Muscle of arm (tissue), 1 donor: ENCODE measurements at regions not wholly inside any gene's neighbourhood (a gene's known extent, or its start where the extent isn't known, plus 50 kb on each side); places are given as distances from the start of the nearest gene placed in this dataset.
"Not testable (repeated sequence)": the region's sequence is repeated elsewhere in the genome, so short reads cannot be mapped to it uniquely, and the experiment has no call there.

Source experiments
- DNase-seq: peaks from one replicate; pipeline ENCODE4 v3.0.0-alpha.2; 2013

DNA sequence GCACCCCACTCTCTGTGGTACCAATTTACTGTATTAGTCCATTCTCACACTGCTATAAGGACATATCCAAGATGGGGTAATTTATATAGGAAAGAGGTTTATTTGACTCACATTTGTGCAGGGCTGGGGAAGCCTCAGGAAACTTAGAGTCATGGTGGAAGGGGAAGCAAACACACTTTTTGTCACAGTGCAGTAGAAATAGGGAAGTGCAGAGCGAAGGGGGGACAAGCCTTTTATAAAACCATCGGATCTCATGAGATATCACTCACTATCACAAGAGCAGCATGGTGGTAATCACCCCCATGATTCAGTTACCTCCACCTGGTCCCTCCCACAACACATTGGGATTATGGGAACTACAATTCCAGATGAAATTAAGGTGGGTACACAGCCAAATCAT, 766.9 kb upstream of the PCDH10 start:
- DNase-seq, result no peak

DNA sequence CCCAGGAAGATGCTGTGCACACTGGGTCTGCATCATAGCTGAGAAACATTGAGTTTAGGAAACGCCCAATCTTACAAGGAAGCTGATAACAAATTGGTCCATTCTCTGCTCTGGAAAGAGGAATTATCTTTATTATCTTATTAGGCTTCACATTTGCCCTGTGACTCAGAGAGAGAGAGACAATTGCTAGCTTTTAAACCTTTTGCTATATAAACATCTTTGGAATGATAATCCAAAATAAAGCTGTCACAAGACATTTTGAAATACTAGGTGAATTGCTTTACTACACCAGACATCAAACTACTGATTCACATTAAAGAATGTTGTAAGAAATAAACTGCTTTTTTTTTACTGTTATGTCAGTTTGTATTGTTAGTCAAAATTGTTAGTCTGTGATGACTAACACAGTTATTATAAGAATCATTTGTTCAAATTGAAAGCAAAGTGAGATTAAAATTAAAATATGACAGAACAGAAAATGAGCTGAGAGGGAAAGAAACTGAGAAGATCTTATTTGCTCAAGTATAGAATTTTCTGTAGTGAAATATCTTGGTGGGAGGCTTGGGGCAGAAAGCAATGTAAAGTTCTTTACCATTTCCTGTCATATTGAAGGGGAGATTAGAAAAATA, 765.4 kb upstream of the PCDH10 start:
- DNase-seq, result no peak

DNA sequence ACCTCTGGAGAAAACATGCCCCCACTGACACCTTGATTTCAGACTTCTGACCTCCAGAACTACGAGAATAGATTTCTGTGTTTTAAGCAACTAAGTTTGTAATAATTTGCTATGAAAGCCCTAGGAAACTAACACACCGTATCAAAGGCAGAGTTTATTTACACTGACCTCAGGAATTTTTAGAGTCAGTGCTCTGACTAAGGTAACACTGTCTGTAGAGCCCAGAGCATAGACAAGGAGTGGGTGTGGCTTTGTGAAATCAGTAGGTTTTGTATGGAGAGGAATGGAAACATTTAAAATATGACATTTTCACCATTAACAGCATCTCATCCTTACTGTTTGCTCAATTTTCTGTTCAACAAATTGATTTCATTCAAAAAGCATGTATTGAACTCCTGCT, 764.4 kb upstream of the PCDH10 start:
- no peak for DNase-seq

DNA sequence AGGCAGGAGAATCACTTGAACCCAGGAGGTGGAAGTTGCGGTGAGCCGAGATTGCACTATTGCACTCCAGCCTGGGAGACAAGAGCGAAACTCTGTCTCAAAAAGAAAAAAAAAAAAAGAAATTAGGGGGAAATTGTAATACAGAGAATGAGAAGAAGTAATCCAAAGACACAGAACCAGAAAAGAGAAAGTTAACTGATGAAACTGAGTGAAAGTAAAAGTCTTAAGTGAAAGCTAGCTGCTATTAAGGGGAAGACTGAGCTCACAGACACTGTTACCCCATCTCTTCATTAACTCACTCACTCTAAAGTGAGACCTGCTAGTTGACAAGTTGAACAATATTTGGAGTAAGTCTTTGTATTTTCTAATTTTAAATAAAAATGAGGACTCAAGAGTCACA, 763.0 kb upstream of the PCDH10 start:
- DNase-seq, result no peak

DNA sequence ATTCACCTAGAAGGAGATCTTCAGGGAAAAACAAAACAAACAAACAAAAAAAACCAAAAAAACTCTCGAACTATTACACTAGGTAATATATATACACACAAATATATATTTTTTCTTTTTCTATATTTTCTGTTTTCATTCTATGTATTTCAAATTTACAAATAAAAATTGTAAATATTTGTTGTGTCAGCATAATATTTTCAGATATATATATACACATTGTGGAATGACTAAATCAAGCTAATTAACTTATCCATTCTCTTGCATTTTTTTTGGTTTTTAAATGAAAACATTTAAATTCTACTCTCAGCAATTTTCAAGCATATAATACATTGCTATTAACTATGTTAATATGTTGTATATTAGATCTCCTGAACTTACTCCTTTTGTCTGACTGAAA, 762.0 kb upstream of the PCDH10 start:
- no peak for DNase-seq

DNA sequence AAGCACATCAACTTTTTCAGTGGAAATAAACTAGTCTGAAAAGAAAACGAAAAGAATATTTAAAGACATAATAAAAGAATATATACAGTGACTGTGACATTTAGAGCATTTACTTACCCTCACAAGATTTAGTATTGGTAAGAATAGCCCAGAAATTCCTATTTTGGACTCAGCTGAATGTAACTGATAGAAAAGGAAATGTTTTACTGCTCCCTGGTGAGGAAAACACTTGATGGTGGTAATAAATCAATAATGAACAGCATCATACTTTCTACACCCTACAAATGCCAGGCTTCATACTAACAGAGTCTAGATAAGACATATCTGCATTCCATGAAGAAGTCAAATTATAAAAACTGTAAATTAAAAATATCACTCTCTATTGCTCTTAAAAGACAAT, 753.5 kb upstream of the PCDH10 start:
- DNase-seq, result no peak

DNA sequence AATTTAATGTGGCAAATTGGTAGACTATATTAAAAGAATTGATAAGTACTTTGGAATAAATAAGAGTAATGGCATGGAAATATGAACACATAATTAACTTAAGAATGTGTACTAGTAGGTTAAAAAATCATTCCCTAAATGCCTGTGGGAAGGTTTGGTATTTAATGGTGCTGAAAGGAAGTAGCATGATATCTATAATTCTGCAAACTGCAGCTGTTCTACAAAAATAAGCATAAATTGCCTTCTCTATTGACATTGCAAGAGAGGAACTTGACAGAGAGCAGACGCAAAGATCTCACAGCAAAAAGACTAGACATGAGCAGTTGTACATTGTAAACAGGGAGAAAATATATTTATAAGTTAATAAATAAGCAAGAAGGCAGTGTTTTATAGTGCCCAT, 752.5 kb upstream of the PCDH10 start:
- DNase-seq, result no peak

DNA sequence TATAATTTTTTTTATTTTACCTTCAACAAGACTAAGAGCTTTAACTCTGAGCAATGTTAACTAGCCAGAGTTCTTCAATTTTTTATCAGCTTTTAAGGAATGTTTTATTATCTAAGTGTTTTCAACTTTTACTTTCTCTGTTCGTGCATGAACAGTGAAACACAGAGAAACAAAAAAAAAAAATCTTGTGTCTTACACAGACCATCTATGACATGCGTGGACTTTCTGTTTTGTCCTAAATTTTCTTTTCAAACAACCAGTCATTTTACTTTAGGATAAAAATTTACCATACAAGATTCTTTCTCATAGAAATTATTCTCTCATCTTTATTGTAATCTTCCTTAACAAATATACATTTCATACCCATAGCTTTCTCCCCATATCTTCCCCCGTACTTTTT, 731.9 kb upstream of the PCDH10 start:
- no peak for DNase-seq

DNA sequence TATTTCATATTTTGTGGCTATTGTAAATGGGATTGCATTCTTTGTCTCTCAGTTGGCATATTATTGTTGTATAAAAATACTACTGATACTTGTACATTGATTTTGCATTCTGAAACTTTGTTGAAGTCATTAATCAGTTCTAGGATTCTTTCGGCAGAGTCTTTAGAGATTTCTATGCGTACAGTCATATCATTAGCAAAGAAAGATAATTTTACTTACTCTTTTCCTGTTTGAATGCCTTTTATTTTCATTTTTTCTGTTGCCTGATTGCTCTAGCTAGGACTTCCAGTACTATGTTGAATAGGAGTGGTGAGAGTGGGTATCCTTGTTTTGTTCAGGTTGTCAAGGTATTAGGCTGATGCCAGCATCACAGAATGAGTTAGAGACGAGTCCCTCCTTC, 722.0 kb upstream of the PCDH10 start:
- no peak for DNase-seq

DNA sequence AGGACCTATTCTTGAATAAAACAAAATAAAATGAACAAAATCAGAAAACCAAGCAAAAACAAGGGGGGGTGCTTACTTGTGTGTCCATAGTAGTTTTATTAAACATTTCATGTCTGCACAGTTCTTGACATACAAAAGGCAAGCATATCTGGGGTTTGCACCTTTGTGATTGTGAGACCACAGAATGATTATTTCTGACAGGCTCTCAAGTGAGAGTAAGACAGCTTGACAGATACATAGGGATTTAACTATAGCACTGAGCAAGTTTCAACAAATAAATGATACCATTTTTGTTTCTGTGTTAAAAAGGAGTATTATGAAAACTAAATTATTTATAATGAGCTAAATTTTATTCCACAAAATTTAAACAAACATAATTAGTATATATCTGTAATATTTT, 712.0 kb upstream of the PCDH10 start:
- DNase-seq, result no peak

DNA sequence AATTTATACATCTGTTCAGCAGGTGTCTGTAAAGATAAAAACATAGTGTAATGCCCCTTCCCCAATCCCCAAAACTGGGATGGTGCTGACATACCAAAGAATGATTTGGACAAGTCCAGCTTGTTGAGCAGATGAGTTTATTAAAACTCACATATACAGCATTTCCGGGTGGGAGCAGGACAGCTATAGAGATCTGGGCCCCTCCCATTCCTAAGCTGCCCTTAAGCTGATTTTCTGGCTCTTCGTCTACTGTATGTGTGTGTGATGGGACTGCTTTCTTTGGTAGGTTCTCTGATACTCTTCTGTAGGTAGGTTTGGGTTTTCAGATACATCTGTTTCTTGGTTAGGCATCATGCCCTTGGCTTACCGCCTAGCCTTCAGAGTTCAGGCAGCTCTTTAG, 703.7 kb upstream of the PCDH10 start:
- DNase-seq, result no peak

DNA sequence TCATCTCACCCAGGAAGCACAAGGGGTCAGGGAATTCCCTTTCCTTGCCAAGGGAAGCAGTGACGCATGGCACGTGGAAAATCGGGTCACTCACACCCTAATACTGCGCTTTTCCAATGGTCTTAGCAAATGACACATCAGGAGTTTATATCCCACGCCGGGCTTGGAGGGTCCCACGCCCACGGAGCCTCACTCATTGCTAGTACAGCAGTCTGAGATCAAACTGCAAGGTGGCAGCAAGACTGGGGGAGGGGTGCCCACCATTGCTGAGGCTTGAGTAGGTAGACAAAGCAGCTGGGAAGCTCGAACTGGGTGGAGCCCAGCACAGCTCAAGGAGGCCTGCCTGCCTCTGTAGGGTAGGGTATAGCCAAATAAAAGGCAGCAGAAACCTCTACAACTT, 691.1 kb upstream of the PCDH10 start:
- DNase-seq, result not testable (repeated sequence)

DNA sequence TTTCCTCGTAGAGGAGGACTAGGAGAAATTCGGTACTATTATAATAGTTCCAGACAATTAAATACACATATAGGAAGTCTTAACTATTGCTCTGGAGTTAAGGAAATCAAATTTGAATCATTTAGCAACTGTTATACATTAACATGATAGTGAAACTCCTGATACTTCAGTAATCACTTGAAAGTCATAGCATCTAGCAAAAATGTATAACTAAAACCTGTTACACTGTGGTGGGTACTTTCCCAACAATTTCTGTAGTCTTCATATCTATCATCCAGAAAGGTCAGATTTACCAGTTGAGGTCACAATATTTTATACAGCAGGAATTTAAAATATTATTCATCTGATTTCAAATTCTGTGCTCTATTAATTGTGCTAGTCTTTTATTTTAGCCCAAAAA, 669.6 kb upstream of the PCDH10 start:
- DNase-seq, result no peak

DNA sequence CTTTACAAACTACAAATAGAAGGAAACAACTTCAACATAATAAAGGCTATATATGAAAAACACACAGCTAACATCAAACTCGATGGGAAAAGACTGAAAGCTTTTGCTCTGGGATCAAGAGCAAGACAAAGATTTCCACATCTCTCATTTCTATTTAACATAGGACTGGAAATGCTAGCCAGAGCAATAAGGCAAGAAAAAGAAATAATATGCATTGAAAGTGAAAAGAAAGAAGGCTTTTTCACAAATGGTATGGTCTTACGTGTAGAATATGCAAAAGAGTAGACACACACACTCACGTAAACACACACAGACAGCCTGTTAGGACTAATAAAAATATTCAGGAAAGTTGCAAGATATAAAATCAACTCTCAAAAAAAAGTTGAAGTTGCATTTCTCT, 660.5 kb upstream of the PCDH10 start:
- DNase-seq, result no peak

DNA sequence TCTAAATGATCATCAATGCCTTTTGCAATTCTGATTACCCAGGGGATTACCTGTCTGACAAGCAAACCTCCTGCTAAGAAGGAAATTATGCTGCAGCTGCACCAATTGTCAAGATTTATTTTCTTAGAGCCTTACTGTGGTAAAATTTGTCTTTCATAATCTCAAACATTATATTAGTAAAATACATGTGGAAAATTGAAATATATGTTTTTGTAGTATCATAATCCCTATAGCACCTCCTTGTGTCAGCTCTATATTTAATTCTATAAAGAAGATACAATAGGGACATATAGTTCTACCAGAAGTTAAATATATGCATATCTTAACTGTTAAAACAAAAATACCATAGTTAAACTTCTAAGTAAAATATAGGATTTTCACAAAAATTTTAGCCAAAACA, 655.6 kb upstream of the PCDH10 start:
- DNase-seq, result no peak

DNA sequence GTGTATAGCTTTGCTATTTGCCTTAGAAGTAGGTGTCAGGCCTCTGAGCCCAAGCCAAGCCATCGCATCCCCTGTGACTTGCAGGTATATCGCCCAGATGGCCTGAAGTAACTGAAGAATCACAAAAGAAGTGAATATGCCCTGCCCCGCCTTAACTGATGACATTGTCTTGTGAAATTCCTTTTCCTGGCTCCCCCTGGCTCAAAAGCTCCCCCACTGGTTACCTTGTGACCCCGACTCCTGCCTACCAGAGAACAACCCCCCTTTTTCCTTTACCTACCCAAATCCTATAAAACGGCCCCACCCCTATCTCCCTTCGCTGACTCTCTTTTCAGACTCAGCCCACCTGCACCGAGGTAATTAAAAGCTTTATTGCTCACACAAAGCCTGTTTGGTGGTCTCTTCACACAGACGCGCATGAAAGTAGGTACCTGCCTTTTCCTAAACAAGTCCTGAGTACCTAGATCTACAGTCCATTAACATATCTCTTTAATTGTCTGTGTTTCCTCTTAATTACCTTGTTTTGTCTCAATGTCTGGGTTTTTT, 653.8 kb upstream of the PCDH10 start:
- not testable (repeated sequence) for DNase-seq

DNA sequence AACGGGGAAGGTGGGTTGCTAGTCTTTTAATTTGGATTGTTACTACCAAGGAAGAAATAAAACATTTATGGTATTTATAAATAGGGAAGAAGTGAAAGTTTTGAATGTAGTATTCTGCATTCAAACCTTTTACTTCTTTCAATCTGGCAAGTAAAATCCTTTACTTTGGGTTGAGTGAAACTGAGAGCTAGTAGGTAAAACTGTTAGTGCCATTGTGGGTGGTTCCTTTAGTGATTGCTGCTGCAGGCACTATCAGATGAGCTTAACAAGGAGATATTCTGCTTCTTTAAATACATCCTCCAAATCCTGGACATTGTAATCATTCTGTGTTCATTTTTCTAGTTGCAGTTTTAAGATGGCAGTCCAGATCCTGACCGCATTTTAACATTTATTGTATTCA, 650.9 kb upstream of the PCDH10 start:
- no peak for DNase-seq

DNA sequence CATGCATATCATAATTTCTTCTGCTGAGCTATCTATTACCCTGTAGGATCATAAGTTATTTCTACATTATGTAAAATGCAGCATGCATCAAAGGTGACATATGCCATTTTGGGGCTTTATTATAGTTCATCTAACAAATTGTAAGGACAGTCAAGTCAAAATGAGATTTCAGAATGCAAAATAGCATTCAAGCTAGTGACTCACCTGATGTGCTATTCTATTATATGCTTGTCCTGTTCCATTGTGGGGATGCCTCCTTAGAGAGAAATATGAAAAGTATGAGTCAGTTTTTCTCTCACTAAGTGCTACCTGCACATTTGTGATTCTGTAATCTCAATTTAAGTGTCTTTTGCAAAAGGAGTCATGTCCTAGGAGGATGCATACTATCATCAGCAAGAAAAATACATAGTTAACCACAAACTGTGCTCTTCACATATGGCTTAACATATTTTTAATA, 647.0 kb upstream of the PCDH10 start:
- no peak for DNase-seq

DNA sequence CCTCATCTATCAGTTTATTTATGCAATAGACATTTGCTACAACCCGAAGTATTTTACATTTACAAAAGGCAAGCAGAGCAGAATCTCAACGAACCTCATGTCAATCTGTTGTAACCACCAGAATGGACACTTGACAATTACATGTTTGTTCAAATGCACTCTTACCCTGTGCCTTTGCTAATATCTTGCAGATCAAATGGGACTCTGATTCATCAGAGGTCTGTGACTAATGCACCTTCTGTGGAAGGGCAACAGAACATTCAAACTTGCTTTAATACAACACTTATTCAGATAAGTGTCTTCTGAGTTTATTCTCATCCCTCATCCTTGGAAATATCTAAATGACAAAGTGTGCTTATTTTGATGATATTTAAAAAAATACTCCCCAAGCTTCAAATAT, 644.7 kb upstream of the PCDH10 start:
- no peak for DNase-seq

DNA sequence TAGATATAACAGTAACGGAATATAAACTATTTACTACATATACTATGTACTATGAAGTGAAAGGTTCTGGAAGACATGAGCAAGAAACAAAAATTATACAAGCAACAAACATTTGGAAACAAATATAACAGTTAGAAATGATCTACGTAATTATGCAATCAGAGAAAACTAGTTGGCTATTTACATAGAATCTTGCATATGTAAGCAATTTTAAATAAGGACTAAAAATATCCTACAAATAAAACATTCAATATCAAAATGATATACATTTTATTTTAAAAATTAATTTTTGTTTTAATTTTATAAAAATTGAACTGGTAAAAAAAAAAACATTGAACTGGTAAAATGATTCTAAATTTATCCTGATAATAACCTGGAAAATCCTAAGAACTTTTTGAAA, 642.5 kb upstream of the PCDH10 start:
- DNase-seq, result no peak

DNA sequence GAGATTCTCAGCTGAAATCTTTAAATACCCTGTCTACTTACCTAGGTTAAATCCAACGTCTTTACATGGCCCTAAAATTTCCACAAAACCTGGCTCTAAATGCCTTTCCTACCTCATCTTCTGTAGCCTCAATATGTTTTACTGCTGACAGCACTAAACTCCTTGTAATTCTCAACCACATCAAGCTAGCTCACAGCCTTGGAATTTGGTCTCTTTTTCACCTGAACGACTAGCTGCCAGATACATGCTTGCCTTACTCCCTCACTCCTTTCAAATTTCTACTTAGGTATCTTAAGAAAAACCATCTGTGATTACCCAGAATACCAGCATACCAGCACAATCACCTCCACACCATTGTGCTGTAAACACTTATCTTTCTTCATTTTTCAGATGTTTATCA, 635.6 kb upstream of the PCDH10 start:
- DNase-seq, result no peak

DNA sequence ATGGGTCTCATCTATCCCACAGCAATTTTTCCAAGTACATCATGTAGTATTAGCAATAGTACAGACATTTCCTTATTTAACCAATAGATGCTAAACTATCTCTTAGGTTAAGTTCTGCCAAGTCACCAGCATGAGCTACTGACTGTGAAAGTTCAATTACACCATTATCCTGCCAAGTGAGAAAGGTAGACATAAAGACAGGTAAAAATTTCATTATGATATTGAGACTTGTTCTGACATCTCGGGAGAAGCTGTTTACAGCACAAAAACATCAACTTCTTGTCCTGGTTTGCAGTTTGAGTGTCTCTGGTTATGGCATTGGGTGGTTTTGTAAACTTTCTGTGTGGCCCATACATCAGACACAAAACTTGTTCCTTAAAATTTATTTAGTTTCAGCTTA, 622.4 kb upstream of the PCDH10 start:
- no peak for DNase-seq

DNA sequence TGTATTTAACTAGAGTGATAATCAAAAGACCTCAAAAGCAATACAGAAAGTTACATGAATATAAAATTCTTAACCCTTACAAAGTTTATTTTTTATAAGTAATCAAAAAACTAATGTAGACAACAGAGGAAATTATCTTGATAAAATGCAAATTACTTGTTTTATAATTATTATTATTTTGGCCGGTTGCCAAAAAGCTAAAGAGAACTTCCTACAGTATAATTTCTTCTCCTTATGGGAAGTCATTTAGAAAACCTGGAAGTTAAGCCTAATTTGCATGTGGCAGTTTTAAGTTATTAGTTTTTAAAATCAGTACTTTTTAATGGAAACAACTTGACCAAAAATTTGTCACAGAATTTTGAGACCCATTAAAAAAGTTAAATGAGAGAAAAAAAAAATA, 621.3 kb upstream of the PCDH10 start:
- no peak for DNase-seq

DNA sequence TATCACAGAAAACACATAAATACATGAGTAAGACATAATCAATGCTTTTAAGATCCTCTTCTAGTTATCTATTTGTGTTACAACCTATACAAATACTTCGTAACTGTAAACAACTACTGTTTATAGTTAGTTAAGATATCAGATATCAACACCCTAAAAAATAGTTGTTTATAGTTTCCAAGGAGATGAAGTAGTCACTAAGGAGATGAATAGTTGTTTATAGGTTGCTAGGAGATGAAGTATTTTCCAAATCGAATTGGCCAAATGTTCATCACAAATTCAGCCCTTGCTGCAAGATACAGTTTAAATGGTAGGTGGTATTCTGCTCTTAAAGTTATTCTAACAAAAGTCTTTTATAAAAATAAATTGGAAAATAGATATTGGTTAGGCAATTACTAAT, 618.2 kb upstream of the PCDH10 start:
- DNase-seq, result peak; percentile 25

DNA sequence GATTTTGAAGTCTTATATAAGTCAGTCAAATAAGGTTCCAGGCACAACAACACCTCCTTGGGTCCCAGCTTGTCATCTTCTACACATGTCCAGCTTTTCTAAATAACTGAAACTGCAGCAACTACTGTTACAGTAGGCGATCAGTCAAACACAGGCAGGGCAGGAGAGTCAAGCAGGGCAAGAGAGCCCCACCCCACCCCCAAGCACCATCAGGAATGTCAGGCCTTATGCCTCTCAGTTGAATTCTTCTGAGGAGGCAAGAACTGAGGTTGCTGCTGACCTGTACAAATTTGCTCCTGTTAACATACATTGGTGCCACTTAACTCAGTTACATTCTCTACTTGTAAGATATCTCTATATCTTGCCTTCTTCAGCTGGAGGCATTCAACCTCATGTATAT, 608.8 kb upstream of the PCDH10 start:
- DNase-seq, result no peak
